Liver (tissue), 8 donors: ENCODE measurements at regions not wholly inside any gene's neighbourhood (a gene's known extent, or its start where the extent isn't known, plus 50 kb on each side); places are given as distances from the start of the nearest gene placed in this dataset.

ENCODE experiments used
- DNase-seq: peaks from one replicate; pipeline ENCODE4 v3.0.0-alpha.2; 2017; ENCODE audit warnings: low spot score
- H3K27ac ChIP-seq, 2 donors: one replicate each; pipeline ENCODE4 v1.7.0; 2013; ENCODE audit warnings: inconsistent platforms in 2 of 2, low read length in 2 of 2, control low read depth in 1 of 2, low read depth in 1 of 2, mild to moderate bottlenecking in 1 of 2
- H3K27me3 ChIP-seq, 4 donors: one replicate each; pipeline versions ENCODE4 v1.6.1 to v1.7.0; 2013; ENCODE audit warnings: low read length in 3 of 4, inconsistent platforms in 1 of 4, mild to moderate bottlenecking in 1 of 4, moderate library complexity in 1 of 4; ENCODE audit not compliant: control insufficient read depth in 4 of 4, insufficient read depth in 4 of 4
- H3K36me3 ChIP-seq, 4 donors: one replicate each; pipeline versions ENCODE4 v1.6.1 to v1.7.0; 2013; ENCODE audit warnings: low read length in 3 of 4, mild to moderate bottlenecking in 3 of 4, low read depth in 1 of 4, moderate library complexity in 1 of 4; ENCODE audit not compliant: control insufficient read depth in 4 of 4, insufficient read depth in 3 of 4
- H3K4me1 ChIP-seq, 4 donors: one replicate each; pipeline versions ENCODE4 v1.6.1 to v1.7.0; 2013; ENCODE audit warnings: low read length in 3 of 4, mild to moderate bottlenecking in 3 of 4, moderate library complexity in 1 of 4; ENCODE audit not compliant: control insufficient read depth in 4 of 4, insufficient read depth in 4 of 4
- H3K4me3 ChIP-seq, 3 donors: one replicate each; pipeline versions ENCODE4 v1.6.1 to v1.7.0; 2013; ENCODE audit warnings: low read length in 3 of 3, control low read depth in 1 of 3, low read depth in 1 of 3, mild to moderate bottlenecking in 1 of 3
- H3K9ac ChIP-seq, 2 donors: one replicate each; pipeline ENCODE4 v1.7.0; 2013; ENCODE audit warnings: low read length in 2 of 2, mild to moderate bottlenecking in 2 of 2, moderate library complexity in 2 of 2, control low read depth in 1 of 2, low read depth in 1 of 2
- H3K9me3 ChIP-seq, 4 donors: one replicate each; pipeline versions ENCODE4 v1.6.1 to v1.7.0; 2013; ENCODE audit warnings: low read length in 3 of 4; ENCODE audit not compliant: control insufficient read depth in 4 of 4
- ATF3 ChIP-seq: IDR thresholded peaks from 2 replicates; pipeline ENCODE4 v1.6.1; 2016; ENCODE audit warnings: antibody characterized with exemption
- EGR1 ChIP-seq, 2 donors: IDR thresholded peaks; 2 replicates each; pipeline ENCODE4 v1.6.1; 2016 to 2018; ENCODE audit warnings: antibody characterized with exemption in 2 of 2, low read depth in 2 of 2
- FOXA1 ChIP-seq: IDR thresholded peaks from 2 replicates; pipeline ENCODE4 v1.6.1; 2016; ENCODE audit warnings: antibody characterized with exemption
- FOXA2 ChIP-seq: IDR thresholded peaks from 2 replicates; pipeline ENCODE4 v1.6.1; 2016; ENCODE audit warnings: antibody characterized with exemption
- HNF4A ChIP-seq, 2 donors: conservative IDR thresholded peaks; 2 replicates each; pipeline ENCODE4 v1.6.1; 2016; ENCODE audit warnings: antibody characterized with exemption in 2 of 2, mild to moderate bottlenecking in 2 of 2
- HNF4G ChIP-seq: IDR thresholded peaks from 2 replicates; pipeline ENCODE4 v1.6.1; 2016; ENCODE audit warnings: antibody characterized with exemption
- JUND ChIP-seq, 2 donors: IDR thresholded peaks; 2 replicates each; pipeline ENCODE4 v1.6.1; 2016; ENCODE audit warnings: antibody characterized with exemption in 2 of 2
- MAX ChIP-seq: IDR thresholded peaks from 2 replicates; pipeline ENCODE4 v1.6.1; 2016; ENCODE audit warnings: antibody characterized with exemption
- NR2F2 ChIP-seq: IDR thresholded peaks from 2 replicates; pipeline ENCODE4 v1.6.1; 2016; ENCODE audit warnings: antibody characterized with exemption
- RAD21 ChIP-seq, 2 donors: IDR thresholded peaks; 2 replicates each; pipeline ENCODE4 v1.6.1; 2016; ENCODE audit warnings: antibody characterized with exemption in 2 of 2, mild to moderate bottlenecking in 2 of 2
- RXRA ChIP-seq, 2 donors: IDR thresholded peaks; 2 replicates each; pipeline ENCODE4 v1.6.1; 2017 to 2018; ENCODE audit warnings: antibody characterized with exemption in 2 of 2, mild to moderate bottlenecking in 1 of 2
- SP1 ChIP-seq: IDR thresholded peaks from 2 replicates; pipeline ENCODE4 v1.6.1; 2018; ENCODE audit warnings: antibody characterized with exemption, mild to moderate bottlenecking
- TAF1 ChIP-seq: conservative IDR thresholded peaks from 2 replicates; pipeline ENCODE4 v1.6.1; 2016; ENCODE audit warnings: antibody characterized with exemption, mild to moderate bottlenecking
- YY1 ChIP-seq: IDR thresholded peaks from 2 replicates; pipeline ENCODE4 v1.6.1; 2016; ENCODE audit warnings: antibody characterized with exemption, mild to moderate bottlenecking
- WGBS: extraction: QIAGEN DNeasy Blood & Tissue Kit; methylation state at CpG from one replicate; pipeline ENCODE4 v1.1.7; 2013; 5-methylcytosine and 5-hydroxymethylcytosine counted together
- TF ChIP-seq, protein P1 (sequence below): IDR thresholded peaks from 2 replicates; pipeline ENCODE4 v1.6.1; 2016; ENCODE audit warnings: antibody characterized with exemption
- TF ChIP-seq, protein P2 (sequence below): fragments of 150-350 bp; IDR thresholded peaks from 2 replicates; pipeline ENCODE4 v1.5.1; 2017; ENCODE audit warnings: improper control_type of control experiment, low read depth, low read length; ENCODE audit not compliant: missing input control
- donor health status: healthy.
- donor health status: healthy.
- donor health status: healthy.
- donor health status: healthy.
- donor health status: healthy.

GRCh38 chr12:89162589-89163261 lies 189.6 kb downstream of the DUSP6 start (continued):
- TF ChIP-seq HNF4A (conservative IDR thresholded peaks at IDR 0.05) (peak; percentile 79 to 85), YY1 (peak; percentile 62), EGR1 (IDR thresholded peaks at IDR 0.05; ENCODE audit: low read depth in 2 of 2) (peak; percentile 51 to 83)

DNA sequence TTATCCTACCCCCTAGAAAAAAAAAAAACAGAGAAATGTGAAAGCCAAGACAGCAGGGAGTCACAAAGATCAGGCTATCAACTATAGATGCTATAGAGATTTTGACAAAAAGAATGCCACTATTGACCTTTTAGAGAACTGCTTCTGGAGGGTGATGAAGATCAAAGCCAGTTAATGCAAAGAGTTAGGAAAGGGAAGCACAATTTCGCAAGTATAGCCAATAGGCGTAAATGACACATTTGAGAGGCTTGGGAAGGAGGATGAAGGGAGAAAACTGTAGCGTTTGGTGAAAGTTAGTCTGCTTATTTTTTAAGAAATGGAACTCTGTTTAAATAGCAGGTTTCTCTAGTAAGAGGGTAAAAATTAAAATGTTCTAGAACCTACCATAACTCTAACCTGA lies 190.7 kb downstream of the DUSP6 start:
- peaks cover 24 to 55% (median 43%) of the 10 kb centered on the region in 4 donors for H3K4me1 ChIP-seq

GRCh38 chr12:89160716-89161123 lies 191.6 kb downstream of the DUSP6 start:
- peak overlapping the region; percentile 58 to 84 for H3K27ac ChIP-seq
- no peaks in the 10 kb centered on the region for H3K27me3 ChIP-seq
- peak overlapping the region in 1 of 2 donors; percentile 60 for H3K9ac ChIP-seq
- H3K9me3 ChIP-seq = no peaks in the 10 kb centered on the region
- H3K4me3 ChIP-seq = no peak overlapping the region
- DNase-seq = no peak
- H3K36me3 ChIP-seq = no peaks in the 10 kb centered on the region
- WGBS = 27% methylated on average over 5 of the region's 5 CpGs
- no peak for TF ChIP-seq FOXA2
- no peak for TF ChIP-seq RXRA (IDR thresholded peaks at IDR 0.05)
- TF ChIP-seq YY1 = no peak
- TF ChIP-seq HNF4A (conservative IDR thresholded peaks at IDR 0.05) = no peak
- peak in 1 of 2 donors; percentile 9 for TF ChIP-seq RAD21 (IDR thresholded peaks at IDR 0.05)
- peaks cover 24 to 58% (median 43%) of the 10 kb centered on the region in 4 donors for H3K4me1 ChIP-seq

More for the DNA sequence above, 190.7 kb downstream of the DUSP6 start:
- H3K27ac ChIP-seq = peak overlapping the region; percentile 58 to 84
- TF ChIP-seq HNF4G (no peak), YY1 (no peak), FOXA1 (no peak)
- TF ChIP-seq, protein P1, sequence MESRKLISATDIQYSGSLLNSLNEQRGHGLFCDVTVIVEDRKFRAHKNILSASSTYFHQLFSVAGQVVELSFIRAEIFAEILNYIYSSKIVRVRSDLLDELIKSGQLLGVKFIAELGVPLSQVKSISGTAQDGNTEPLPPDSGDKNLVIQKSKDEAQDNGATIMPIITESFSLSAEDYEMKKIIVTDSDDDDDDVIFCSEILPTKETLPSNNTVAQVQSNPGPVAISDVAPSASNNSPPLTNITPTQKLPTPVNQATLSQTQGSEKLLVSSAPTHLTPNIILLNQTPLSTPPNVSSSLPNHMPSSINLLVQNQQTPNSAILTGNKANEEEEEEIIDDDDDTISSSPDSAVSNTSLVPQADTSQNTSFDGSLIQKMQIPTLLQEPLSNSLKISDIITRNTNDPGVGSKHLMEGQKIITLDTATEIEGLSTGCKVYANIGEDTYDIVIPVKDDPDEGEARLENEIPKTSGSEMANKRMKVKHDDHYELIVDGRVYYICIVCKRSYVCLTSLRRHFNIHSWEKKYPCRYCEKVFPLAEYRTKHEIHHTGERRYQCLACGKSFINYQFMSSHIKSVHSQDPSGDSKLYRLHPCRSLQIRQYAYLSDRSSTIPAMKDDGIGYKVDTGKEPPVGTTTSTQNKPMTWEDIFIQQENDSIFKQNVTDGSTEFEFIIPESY = no peak
- no peaks in the 10 kb centered on the region for H3K9me3 ChIP-seq
- no peak overlapping the region for H3K4me3 ChIP-seq
- DNase-seq = no peak
- no peaks in the 10 kb centered on the region for H3K36me3 ChIP-seq
- no peaks in the 10 kb centered on the region for H3K27me3 ChIP-seq
- 78% methylated on average over 3 of the region's 3 CpGs for WGBS
- H3K9ac ChIP-seq = no peak overlapping the region

DNA sequence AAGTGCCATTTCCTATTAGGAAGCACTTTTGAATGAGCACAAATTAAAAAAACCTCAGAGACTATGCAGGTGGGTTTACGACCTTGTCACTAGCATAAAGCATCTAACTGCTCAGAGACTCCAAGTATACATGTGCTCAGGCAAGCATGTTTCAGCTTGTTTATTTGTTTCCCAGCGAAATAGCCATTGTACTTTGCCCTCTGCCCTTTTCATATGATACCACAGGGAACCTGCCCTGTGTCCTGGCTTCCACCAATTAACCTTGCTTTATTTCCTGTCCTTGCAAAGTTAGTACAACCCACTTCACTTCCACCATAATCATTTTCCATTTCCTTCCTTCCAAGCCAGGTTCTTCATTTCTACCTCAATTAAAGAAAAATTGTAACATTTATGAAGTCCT lies 194.9 kb downstream of the DUSP6 start:
- Histone ChIP-seq H3K27ac (peak overlapping the region; percentile 40 to 80), H3K36me3 (no peaks in the 10 kb centered on the region), H3K9me3 (no peaks in the 10 kb centered on the region), H3K4me3 (peak overlapping the region in 1 of 3 donors; percentile 11), H3K27me3 (no peaks in the 10 kb centered on the region), H3K4me1 (peaks cover 14 to 38% (median 27%) of the 10 kb centered on the region in 4 donors), H3K9ac (no peak overlapping the region)
- WGBS = 21% methylated on average over 2 of the region's 2 CpGs
- no peak for DNase-seq
- TF ChIP-seq, protein P2, sequence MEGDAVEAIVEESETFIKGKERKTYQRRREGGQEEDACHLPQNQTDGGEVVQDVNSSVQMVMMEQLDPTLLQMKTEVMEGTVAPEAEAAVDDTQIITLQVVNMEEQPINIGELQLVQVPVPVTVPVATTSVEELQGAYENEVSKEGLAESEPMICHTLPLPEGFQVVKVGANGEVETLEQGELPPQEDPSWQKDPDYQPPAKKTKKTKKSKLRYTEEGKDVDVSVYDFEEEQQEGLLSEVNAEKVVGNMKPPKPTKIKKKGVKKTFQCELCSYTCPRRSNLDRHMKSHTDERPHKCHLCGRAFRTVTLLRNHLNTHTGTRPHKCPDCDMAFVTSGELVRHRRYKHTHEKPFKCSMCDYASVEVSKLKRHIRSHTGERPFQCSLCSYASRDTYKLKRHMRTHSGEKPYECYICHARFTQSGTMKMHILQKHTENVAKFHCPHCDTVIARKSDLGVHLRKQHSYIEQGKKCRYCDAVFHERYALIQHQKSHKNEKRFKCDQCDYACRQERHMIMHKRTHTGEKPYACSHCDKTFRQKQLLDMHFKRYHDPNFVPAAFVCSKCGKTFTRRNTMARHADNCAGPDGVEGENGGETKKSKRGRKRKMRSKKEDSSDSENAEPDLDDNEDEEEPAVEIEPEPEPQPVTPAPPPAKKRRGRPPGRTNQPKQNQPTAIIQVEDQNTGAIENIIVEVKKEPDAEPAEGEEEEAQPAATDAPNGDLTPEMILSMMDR = no peak
- TF ChIP-seq MAX (peak; percentile 99), HNF4G (peak; percentile 99), NR2F2 (peak; percentile 90), FOXA1 (peak; percentile 85), EGR1 (IDR thresholded peaks at IDR 0.05; ENCODE audit: low read depth in 2 of 2) (peak; percentile 83 to 88), ATF3 (peak; percentile 58), RXRA (IDR thresholded peaks at IDR 0.05) (peak; percentile 89 to 95), TAF1 (no peak), JUND (IDR thresholded peaks at IDR 0.05) (peak; percentile 76 to 79), YY1 (peak; percentile 52), HNF4A (conservative IDR thresholded peaks at IDR 0.05) (peak; percentile 99 to 100), SP1 (peak; percentile 98), FOXA2 (peak; percentile 75)
- TF ChIP-seq, protein P1 = peak; percentile 58
